GM12872 (cell line): ENCODE measurements at regions not wholly inside any gene's neighbourhood (a gene's known extent, or its start where the extent isn't known, plus 50 kb on each side); places are given as distances from the start of the nearest gene placed in this dataset.

Experiments used
- TF ChIP-seq, protein P1 (sequence below): IDR thresholded peaks from 3 replicates; pipeline ENCODE4 v1.5.1; 2011; ENCODE audit warnings: low read depth, mild to moderate bottlenecking, low read length, moderate library complexity; ENCODE audit not compliant: insufficient read depth

DNA sequence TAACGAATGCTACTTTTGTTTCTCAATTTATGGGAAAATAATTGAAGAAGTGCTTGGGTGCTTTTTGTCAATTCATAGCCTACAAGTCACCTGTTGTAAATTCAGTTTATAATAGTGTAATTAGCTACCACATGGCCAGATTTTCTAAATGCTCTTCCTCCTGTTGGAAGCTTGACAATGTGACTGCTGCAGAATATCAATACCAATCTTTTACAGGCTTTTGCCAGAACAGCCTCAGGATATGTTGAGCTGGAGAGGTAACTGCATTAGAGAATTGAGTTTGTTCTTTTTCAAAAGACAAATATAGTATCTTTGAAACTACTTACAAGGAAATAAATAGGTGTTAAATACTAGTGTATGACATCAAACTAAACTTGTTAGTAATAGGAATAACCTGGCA is 277.8 kb downstream of the POU4F1 start:
- TF ChIP-seq, protein P1, sequence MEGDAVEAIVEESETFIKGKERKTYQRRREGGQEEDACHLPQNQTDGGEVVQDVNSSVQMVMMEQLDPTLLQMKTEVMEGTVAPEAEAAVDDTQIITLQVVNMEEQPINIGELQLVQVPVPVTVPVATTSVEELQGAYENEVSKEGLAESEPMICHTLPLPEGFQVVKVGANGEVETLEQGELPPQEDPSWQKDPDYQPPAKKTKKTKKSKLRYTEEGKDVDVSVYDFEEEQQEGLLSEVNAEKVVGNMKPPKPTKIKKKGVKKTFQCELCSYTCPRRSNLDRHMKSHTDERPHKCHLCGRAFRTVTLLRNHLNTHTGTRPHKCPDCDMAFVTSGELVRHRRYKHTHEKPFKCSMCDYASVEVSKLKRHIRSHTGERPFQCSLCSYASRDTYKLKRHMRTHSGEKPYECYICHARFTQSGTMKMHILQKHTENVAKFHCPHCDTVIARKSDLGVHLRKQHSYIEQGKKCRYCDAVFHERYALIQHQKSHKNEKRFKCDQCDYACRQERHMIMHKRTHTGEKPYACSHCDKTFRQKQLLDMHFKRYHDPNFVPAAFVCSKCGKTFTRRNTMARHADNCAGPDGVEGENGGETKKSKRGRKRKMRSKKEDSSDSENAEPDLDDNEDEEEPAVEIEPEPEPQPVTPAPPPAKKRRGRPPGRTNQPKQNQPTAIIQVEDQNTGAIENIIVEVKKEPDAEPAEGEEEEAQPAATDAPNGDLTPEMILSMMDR: no peak

DNA sequence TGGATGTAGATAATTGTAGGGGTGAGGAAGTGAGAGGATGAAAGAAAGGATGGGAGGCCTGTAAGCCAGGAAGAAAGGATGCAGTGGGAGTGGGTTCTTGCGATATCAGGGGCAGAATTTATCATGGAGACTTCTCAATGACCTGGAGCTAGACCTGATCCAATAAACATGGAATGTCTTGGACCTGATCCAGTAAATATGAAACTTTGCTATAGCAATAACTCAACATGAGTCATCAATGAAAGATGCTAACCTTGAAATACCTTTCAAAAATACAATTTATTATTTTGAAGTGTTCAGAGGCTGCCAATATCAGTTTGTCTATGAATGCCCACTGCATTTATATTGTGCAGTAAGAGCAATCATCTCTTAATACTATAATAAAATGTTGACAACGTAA is 279.5 kb downstream of the POU4F1 start:
- TF ChIP-seq, protein P1: no peak

GRCh38 chr13:78323040-78323439 is 280.3 kb downstream of the POU4F1 start:
- TF ChIP-seq, protein P1: no peak

DNA sequence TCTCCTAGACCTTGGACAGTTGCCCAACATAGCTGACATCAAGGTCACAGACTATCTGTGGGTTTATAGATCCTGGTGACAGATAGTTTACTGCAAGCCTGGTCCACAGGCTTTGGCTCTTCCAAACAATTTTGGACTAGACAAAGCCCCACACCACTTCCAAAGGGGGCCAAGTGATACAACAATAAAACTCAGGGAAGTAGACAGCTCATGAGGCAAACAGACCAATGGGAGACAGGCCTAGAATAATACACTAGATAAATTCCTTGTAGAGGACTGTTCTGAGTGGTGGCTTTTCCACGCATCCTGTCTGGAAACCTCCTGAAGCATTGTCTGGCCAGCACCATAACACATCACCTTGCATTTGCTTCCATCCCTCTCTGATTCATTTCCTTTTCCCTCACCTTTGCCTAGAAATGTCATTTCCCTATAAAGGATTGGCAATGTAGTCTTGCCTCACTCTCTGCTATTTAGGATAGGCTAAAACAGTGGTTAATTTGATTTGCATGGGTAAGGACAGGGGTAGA is 284.2 kb downstream of the POU4F1 start:
- TF ChIP-seq, protein P1: no peak

GRCh38 chr13:78317030-78317429 is 286.3 kb downstream of the POU4F1 start:
- TF ChIP-seq, protein P1: peak; percentile 16; the same call in 1 of the 3 replicates

GRCh38 chr13:78309497-78310180 is 293.7 kb downstream of the POU4F1 start:
- TF ChIP-seq, protein P1: no peak

DNA sequence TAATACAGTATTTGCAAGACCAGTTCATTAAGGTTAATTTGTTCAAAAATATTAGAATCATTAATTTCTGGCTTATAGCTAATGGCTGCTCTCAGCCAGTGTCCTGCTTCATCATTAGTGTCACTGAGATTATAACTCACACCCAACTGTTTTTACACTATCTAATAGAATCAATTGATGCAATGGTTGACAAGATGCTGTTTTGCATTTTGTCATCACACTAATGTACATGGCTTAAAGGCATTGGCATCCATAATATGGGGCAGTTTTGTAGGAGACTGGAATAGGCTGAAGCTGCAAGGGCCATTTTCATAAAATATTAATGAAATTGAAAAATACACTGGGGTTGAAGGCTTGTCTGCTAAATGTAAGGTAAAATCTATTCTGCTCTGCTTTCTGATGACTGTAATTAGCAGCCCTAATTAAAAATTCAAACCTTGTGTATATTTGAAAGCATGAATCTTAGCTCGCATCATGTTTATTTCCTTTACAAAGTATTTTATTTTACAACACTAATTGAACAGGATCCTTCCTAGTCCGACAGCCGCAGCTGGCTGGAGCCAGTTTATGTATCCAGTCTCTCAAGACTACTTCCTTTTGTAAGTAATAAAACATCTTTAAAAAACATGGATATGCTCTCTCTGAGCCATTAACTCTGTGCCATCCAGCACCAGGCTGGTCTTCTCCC is 296.7 kb downstream of the POU4F1 start:
- TF ChIP-seq, protein P1: no peak
